ENCODE measurements at regions not wholly inside any gene's neighbourhood (a gene's known extent, or its start where the extent isn't known, plus 50 kb on each side); places are given as distances from the start of the nearest gene placed in this dataset.

DNA sequence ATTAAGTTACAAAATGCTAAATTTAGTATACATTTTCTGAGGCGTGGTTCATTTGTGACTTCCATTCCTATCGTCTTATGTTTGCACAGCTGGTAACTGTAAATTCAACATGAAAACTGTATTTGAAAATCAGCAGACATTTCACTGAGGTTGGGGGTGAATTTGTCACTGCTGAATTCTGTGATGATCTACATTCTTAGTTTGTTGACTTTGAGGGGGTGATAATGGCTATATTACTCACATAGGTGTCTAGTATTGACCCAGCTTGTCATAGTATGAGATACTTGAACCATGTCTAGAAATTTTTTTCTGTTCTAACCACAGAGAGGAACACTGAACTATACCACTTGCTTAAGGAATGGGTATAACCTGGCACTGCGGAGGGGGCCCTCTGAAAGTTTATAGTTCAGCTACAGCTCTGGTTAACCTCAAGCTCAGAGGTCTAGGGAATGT is 313.3 kb downstream of the PIK3R1 start (continued):
- TF ChIP-seq GFI1B (tag by site-specific recombination; IDR thresholded peaks at IDR 0.05) (no peak), ZNF19 (tag by site-specific recombination; IDR thresholded peaks at IDR 0.05; ENCODE audit: low read depth) (no peak), ZNF830 (tag by site-specific recombination; IDR thresholded peaks at IDR 0.05; ENCODE audit: low read depth) (no peak), ZNF624 (tag by site-specific recombination; IDR thresholded peaks at IDR 0.05) (no peak)
- TF ChIP-seq, protein P1, sequence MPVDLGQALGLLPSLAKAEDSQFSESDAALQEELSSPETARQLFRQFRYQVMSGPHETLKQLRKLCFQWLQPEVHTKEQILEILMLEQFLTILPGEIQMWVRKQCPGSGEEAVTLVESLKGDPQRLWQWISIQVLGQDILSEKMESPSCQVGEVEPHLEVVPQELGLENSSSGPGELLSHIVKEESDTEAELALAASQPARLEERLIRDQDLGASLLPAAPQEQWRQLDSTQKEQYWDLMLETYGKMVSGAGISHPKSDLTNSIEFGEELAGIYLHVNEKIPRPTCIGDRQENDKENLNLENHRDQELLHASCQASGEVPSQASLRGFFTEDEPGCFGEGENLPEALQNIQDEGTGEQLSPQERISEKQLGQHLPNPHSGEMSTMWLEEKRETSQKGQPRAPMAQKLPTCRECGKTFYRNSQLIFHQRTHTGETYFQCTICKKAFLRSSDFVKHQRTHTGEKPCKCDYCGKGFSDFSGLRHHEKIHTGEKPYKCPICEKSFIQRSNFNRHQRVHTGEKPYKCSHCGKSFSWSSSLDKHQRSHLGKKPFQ (tag by site-specific recombination; IDR thresholded peaks at IDR 0.05): no peak
- TF ChIP-seq, protein P2, sequence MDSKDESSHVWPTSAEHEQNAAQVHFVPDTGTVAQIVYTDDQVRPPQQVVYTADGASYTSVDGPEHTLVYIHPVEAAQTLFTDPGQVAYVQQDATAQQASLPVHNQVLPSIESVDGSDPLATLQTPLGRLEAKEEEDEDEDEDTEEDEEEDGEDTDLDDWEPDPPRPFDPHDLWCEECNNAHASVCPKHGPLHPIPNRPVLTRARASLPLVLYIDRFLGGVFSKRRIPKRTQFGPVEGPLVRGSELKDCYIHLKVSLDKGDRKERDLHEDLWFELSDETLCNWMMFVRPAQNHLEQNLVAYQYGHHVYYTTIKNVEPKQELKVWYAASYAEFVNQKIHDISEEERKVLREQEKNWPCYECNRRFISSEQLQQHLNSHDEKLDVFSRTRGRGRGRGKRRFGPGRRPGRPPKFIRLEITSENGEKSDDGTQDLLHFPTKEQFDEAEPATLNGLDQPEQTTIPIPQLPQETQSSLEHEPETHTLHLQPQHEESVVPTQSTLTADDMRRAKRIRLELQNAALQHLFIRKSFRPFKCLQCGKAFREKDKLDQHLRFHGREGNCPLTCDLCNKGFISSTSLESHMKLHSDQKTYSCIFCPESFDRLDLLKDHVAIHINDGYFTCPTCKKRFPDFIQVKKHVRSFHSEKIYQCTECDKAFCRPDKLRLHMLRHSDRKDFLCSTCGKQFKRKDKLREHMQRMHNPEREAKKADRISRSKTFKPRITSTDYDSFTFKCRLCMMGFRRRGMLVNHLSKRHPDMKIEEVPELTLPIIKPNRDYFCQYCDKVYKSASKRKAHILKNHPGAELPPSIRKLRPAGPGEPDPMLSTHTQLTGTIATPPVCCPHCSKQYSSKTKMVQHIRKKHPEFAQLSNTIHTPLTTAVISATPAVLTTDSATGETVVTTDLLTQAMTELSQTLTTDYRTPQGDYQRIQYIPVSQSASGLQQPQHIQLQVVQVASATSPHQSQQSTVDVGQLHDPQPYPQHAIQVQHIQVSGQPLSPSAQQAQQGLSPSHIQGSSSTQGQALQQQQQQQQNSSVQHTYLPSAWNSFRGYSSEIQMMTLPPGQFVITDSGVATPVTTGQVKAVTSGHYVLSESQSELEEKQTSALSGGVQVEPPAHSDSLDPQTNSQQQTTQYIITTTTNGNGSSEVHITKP (tag by site-specific recombination; IDR thresholded peaks at IDR 0.05): no peak
- TF ChIP-seq, protein P3, sequence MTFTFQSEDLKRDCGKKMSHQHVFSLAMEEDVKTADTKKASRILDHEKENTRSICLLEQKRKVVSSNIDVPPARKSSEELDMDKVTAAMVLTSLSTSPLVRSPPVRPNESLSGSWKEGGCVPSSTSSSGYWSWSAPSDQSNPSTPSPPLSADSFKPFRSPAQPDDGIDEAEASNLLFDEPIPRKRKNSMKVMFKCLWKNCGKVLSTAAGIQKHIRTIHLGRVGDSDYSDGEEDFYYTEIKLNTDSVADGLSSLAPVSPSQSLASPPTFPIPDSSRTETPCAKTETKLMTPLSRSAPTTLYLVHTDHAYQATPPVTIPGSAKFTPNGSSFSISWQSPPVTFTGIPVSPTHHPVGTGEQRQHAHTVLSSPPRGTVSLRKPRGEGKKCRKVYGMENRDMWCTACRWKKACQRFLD (tag by site-specific recombination; IDR thresholded peaks at IDR 0.05): no peak

DNA sequence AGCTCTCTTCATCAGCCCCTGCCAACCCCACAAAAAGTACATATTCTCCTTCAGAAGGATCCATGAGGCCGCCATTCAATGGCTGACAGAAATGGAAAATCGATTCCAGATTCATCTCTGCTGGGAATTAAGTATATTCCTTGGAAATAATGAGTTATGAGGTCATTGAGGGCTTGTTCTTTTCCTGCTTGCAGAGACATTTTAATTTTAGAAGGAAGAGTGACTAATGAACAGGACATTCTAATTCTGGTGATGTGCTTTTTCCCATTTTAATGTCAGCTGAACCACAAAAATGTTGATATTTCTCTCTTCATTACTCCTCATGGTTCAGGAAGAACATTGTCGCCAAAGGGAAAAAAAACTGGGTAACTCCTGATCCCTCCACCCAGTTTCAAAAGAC is 314.0 kb downstream of the PIK3R1 start:
- Histone ChIP-seq H3K9me3 (ENCODE audit: control insufficient read depth, insufficient read depth, low read depth, low read length) (no peaks in the 10 kb centered on the region), H3K36me3 (ENCODE audit: control insufficient read depth in 2 of 2, insufficient read depth in 1 of 2, low read length in 2 of 2) (no peaks in the 10 kb centered on the region), H3K4me3 (ENCODE audit: low read depth, low read length) (no peak overlapping the region), H3K4me1 (ENCODE audit: control insufficient read depth, insufficient read depth, low read length) (peaks cover 16% of the 10 kb centered on the region), H3K27ac (ENCODE audit: extremely low read depth, low read depth, low read length) (no peak overlapping the region)
- TF ChIP-seq, protein P2 (tag by site-specific recombination; IDR thresholded peaks at IDR 0.05): no peak
- no peak for TF ChIP-seq ZNF121 (tag by site-specific recombination; IDR thresholded peaks at IDR 0.05)
- TF ChIP-seq ZNF341 (tag by site-specific recombination; IDR thresholded peaks at IDR 0.05; ENCODE audit: low read depth): no peak
- no peak for TF ChIP-seq ZNF624 (tag by site-specific recombination; IDR thresholded peaks at IDR 0.05)
- TF ChIP-seq ZXDB (tag by site-specific recombination; IDR thresholded peaks at IDR 0.05): no peak
- ChIA-PET CTCF (interaction anchor here (0.7 kb wide), 1 partner anchor 138 kb away, joined by 3 read pairs; no protein-coding TSS in a partner anchor), POLR2A (no interaction called here)

DNA sequence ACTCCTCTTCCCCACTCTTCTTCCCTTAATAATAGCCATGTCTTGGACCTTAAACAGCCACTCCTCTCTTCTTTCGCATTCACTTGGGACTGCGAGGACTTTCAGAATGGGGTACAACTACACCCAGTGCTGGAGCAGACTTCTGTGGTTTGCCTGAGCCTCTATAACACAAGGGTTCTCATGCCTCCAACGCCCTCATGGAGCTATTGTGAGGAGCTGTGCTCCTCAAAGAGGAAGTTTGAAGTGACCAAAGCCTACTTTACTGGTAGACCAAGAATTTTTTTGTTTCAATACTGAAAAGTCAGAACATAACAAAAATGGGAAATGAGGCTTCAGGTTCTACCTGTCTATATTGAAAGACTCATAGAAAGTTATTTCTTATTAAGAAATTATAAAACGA is 316.4 kb downstream of the PIK3R1 start:
- Histone ChIP-seq H3K36me3 (ENCODE audit: control insufficient read depth in 2 of 2, insufficient read depth in 1 of 2, low read length in 2 of 2) (no peaks in the 10 kb centered on the region), H3K27ac (ENCODE audit: extremely low read depth, low read depth, low read length) (no peak overlapping the region), H3K4me1 (ENCODE audit: control insufficient read depth, insufficient read depth, low read length) (peaks cover 20% of the 10 kb centered on the region), H3K4me3 (ENCODE audit: low read depth, low read length) (no peak overlapping the region), H3K9me3 (ENCODE audit: control insufficient read depth, insufficient read depth, low read depth, low read length) (no peaks in the 10 kb centered on the region)
- TF ChIP-seq, protein P4, sequence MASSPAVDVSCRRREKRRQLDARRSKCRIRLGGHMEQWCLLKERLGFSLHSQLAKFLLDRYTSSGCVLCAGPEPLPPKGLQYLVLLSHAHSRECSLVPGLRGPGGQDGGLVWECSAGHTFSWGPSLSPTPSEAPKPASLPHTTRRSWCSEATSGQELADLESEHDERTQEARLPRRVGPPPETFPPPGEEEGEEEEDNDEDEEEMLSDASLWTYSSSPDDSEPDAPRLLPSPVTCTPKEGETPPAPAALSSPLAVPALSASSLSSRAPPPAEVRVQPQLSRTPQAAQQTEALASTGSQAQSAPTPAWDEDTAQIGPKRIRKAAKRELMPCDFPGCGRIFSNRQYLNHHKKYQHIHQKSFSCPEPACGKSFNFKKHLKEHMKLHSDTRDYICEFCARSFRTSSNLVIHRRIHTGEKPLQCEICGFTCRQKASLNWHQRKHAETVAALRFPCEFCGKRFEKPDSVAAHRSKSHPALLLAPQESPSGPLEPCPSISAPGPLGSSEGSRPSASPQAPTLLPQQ (tag by site-specific recombination; IDR thresholded peaks at IDR 0.05): no peak
- TF ChIP-seq ZNF626 (tag by site-specific recombination; IDR thresholded peaks at IDR 0.05): no peak
- no peak for TF ChIP-seq ZNF777 (tag by site-specific recombination; IDR thresholded peaks at IDR 0.05; ENCODE audit: borderline replicate concordance)
- TF ChIP-seq ZNF791 (tag by site-specific recombination; IDR thresholded peaks at IDR 0.05): no peak
- TF ChIP-seq, protein P5, sequence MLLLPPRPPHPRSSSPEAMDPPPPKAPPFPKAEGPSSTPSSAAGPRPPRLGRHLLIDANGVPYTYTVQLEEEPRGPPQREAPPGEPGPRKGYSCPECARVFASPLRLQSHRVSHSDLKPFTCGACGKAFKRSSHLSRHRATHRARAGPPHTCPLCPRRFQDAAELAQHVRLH (tag by site-specific recombination; IDR thresholded peaks at IDR 0.05): no peak
- TF ChIP-seq ZNF423 (tag by site-specific recombination; IDR thresholded peaks at IDR 0.05): no peak
- TF ChIP-seq ZSCAN16 (tag by site-specific recombination; IDR thresholded peaks at IDR 0.05): no peak
- no peak for TF ChIP-seq PRDM1 (tag by site-specific recombination; IDR thresholded peaks at IDR 0.05)
- no peak for TF ChIP-seq KLF10 (tag by site-specific recombination; IDR thresholded peaks at IDR 0.05)
- CTCF ChIA-PET: interaction anchor here (0.7 kb wide), 1 partner anchor 25 kb away, joined by 3 read pairs; no protein-coding TSS in a partner anchor
- POLR2A ChIA-PET: no interaction called here
